ENCODE measurements at regions not wholly inside any gene's neighbourhood (a gene's known extent, or its start where the extent isn't known, plus 50 kb on each side); places are given as distances from the start of the nearest gene placed in this dataset.
A peak's percentile ranks its signal among the peaks of the same experiment; 100 is the strongest.

DNA sequence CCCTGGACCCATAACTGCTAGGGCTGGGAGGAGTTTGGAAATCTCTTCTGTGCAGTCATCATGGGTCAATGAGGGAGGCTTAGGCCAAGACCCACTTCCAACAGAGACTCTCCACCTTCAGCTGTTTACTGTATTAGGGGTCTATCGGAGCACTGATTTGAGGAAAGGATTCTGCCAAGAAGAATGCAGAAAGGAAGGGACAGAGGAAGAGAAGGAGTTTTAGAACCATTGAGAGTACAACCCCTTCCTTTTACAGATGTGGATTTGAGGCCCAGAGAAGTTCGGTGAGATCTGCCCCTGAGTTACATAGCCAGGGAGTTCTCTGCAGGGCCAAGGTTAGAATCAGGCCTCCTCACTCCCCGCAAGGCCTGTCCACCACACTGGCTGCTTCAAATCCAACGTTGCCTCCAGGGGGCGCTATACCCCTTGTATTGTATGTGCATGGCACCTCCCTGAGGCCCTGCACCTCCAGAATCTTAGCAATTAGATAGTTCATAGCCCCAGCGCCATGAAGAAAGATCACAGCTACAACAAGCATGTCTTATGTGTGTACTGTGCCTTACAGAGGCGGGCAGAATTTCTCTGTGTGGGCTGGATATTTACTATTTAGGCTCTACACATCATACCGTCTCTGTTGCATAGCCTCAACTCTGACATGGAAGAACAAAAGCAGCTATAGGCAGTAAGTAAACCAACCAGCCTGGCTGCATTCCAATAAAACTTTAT, 246.8 kb downstream of the SKIDA1 start:
- H3K27ac Mint-ChIP-seq, result no peak overlapping the region
- ChIA-PET POLR2A (no interaction called here), CTCF (interaction anchor here (0.6 to 1.2 kb wide), 5 partner anchors 10 to 311 kb away, joined by 3 to 4 read pairs (median 3); no protein-coding TSS in a partner anchor)
- TF ChIP-seq, protein P1, sequence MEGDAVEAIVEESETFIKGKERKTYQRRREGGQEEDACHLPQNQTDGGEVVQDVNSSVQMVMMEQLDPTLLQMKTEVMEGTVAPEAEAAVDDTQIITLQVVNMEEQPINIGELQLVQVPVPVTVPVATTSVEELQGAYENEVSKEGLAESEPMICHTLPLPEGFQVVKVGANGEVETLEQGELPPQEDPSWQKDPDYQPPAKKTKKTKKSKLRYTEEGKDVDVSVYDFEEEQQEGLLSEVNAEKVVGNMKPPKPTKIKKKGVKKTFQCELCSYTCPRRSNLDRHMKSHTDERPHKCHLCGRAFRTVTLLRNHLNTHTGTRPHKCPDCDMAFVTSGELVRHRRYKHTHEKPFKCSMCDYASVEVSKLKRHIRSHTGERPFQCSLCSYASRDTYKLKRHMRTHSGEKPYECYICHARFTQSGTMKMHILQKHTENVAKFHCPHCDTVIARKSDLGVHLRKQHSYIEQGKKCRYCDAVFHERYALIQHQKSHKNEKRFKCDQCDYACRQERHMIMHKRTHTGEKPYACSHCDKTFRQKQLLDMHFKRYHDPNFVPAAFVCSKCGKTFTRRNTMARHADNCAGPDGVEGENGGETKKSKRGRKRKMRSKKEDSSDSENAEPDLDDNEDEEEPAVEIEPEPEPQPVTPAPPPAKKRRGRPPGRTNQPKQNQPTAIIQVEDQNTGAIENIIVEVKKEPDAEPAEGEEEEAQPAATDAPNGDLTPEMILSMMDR (IDR thresholded peaks at IDR 0.05), result peak; percentile 71
- H3K36me3 Mint-ChIP-seq (ENCODE audit: low read depth), result no peaks in the 10 kb centered on the region
- H3K9me3 Mint-ChIP-seq, result no peaks in the 10 kb centered on the region
- intact Hi-C loops (cut with micrococcal nuclease), result loop anchor here (5.0 kb wide), 1 partner anchor 679 kb away; no protein-coding TSS in a partner anchor
- DNase-seq, result peak; percentile 92
- no peak overlapping the region for H3K4me3 Mint-ChIP-seq
- peak; percentile 78 for ATAC-seq
- peaks cover 3% of the 10 kb centered on the region for H3K27me3 Mint-ChIP-seq
- H3K4me1 Mint-ChIP-seq (ENCODE audit: low read depth), result no peaks in the 10 kb centered on the region

DNA sequence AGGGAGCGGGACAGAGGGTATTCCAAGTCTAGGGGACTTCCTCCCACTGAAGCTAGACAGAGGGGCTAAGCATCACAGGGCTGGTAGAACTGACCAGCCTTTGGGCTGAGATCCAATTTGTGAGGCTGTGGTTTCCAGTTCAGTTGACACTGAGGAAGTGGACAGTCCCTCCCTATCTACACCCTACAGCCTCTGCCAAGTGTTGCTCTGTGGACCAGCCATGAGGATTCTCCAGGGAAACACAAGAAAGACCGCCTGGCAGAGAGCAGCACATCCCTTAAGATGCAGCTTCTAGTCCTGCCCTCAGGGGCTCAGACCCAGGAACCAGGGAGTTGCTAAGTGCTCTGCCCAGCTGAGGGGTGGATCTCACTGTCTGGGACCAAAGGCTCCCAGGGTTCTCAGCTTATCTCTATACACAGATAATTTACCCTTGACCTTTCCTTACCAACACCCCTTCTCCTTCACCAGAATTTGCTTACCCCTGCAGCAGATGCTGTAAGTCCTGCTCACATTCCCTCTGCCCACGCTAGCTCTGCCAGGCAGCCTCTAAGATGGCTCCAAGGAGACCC, 252.0 kb downstream of the SKIDA1 start:
- no peaks in the 10 kb centered on the region for H3K4me1 Mint-ChIP-seq (ENCODE audit: low read depth)
- H3K27ac Mint-ChIP-seq, result no peak overlapping the region
- TF ChIP-seq, protein P1 (IDR thresholded peaks at IDR 0.05), result no peak
- intact Hi-C loops (cut with micrococcal nuclease), result no loop called here
- POLR2A ChIA-PET, result no interaction called here
- no peaks in the 10 kb centered on the region for H3K36me3 Mint-ChIP-seq (ENCODE audit: low read depth)
- H3K4me3 Mint-ChIP-seq, result no peak overlapping the region
- ATAC-seq (no peak), DNase-seq (no peak)
- CTCF ChIA-PET, result interaction anchor here (1.1 kb wide), 1 partner anchor 222 kb away, joined by 4 read pairs; no protein-coding TSS in a partner anchor
- H3K9me3 Mint-ChIP-seq, result peaks cover 4% of the 10 kb centered on the region
- H3K27me3 Mint-ChIP-seq, result peaks cover 1% of the 10 kb centered on the region

DNA sequence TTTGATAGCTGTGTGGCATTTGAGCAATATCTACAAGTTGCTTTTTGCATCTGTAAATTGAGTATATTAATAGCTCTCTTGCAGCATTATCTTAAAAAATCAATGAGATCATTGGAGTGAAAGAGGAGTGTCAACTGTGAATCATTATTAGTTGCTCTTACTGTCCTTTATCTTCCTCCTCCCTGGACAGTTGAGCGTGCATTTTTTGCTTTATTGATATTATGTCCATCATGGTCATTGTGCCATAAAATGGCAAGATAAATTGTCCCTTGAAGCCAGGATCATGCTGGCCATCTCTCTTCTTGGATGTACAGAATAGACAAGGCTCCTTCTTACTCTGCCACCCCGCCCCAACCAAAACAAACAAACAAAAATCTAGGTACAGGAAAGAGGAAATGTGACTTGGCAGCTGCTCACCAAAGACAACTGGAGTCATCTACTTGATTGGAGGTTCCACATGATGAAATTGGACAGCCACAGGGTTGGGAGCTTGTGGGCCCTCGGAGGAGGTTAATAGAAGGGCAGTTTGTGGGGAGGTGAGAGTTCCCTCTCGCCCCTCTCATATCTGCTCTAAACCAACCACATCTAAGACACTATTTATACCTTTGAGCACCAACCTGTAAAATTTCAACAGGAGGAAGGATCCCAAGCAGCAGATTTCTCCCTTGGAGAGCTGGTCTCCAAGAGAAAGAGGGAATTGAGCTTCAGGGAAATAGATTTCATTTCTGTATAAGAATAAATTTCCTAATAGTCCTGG, 252.7 kb downstream of the SKIDA1 start:
- Mint-ChIP-seq H3K27me3 (peaks cover 1% of the 10 kb centered on the region), H3K4me3 (no peak overlapping the region), H3K4me1 (ENCODE audit: low read depth) (no peaks in the 10 kb centered on the region), H3K36me3 (ENCODE audit: low read depth) (no peaks in the 10 kb centered on the region), H3K27ac (no peak overlapping the region), H3K9me3 (peaks cover 4% of the 10 kb centered on the region)
- ChIA-PET CTCF (interaction anchor here (1.1 kb wide), 1 partner anchor 223 kb away, joined by 4 read pairs; no protein-coding TSS in a partner anchor), POLR2A (no interaction called here)
- DNase-seq (no peak), ATAC-seq (no peak)
- intact Hi-C loops (cut with micrococcal nuclease), result no loop called here
- TF ChIP-seq, protein P1 (IDR thresholded peaks at IDR 0.05), result no peak

DNA sequence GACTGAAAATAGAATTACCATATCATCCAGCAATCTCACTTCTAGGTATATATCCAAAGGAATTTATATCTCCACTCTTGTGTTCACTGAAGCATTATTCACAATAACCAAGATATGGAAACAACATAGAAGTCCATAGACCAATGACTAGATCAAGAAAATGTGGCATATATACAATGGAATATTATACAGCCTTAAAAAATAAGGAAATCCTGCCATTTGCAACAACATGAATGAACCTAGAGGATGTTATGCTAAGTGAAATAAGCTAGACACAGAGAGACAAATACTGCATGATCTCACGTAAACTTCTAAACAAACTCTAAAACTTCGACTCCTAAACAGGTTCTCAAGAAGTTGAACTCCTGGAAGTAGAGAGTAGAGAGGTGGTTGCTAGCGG, 254.5 kb downstream of the SKIDA1 start:
- no peaks in the 10 kb centered on the region for H3K4me1 Mint-ChIP-seq (ENCODE audit: low read depth)
- ChIA-PET CTCF (no interaction called here), POLR2A (no interaction called here)
- intact Hi-C loops (cut with micrococcal nuclease), result no loop called here
- DNase-seq (no peak), ATAC-seq (no peak)
- H3K27me3 Mint-ChIP-seq, result peaks cover 1% of the 10 kb centered on the region
- no peak overlapping the region for H3K4me3 Mint-ChIP-seq
- TF ChIP-seq, protein P1 (IDR thresholded peaks at IDR 0.05), result no peak
- H3K36me3 Mint-ChIP-seq (ENCODE audit: low read depth), result no peaks in the 10 kb centered on the region
- H3K27ac Mint-ChIP-seq, result no peak overlapping the region
- peaks cover 4% of the 10 kb centered on the region for H3K9me3 Mint-ChIP-seq
